ENCODE measurements at regions not wholly inside any gene's neighbourhood (a gene's known extent, or its start where the extent isn't known, plus 50 kb on each side); places are given as distances from the start of the nearest gene placed in this dataset.
"Not testable (repeated sequence)": the region's sequence is repeated elsewhere in the genome, so short reads cannot be mapped to it uniquely, and the experiment has no call there.

GRCh38 chr6:27541933-27542297, 69.0 kb upstream of the ZNF184 start:
- ATAC-seq (ENCODE audit: insufficient number of reproducible peaks, low FRiP score, low read depth) (no peak), DNase-seq (ENCODE audit: low spot score) (no peak)
- TF ChIP-seq CTCF (IDR thresholded peaks at IDR 0.05): no peak
- Histone ChIP-seq H3K27ac (no peak overlapping the region), H3K9me3 (no peaks in the 10 kb centered on the region), H3K4me3 (no peak overlapping the region), H3K4me1 (ENCODE audit: control insufficient read depth in 1 of 2, low read depth in 2 of 2) (peaks cover 0 to 6% of the 10 kb centered on the region in 2 donors), H3K36me3 (no peaks in the 10 kb centered on the region), H3K27me3 (replicated peaks; ENCODE audit: insufficient read depth) (peaks cover 13% of the 10 kb centered on the region)

DNA sequence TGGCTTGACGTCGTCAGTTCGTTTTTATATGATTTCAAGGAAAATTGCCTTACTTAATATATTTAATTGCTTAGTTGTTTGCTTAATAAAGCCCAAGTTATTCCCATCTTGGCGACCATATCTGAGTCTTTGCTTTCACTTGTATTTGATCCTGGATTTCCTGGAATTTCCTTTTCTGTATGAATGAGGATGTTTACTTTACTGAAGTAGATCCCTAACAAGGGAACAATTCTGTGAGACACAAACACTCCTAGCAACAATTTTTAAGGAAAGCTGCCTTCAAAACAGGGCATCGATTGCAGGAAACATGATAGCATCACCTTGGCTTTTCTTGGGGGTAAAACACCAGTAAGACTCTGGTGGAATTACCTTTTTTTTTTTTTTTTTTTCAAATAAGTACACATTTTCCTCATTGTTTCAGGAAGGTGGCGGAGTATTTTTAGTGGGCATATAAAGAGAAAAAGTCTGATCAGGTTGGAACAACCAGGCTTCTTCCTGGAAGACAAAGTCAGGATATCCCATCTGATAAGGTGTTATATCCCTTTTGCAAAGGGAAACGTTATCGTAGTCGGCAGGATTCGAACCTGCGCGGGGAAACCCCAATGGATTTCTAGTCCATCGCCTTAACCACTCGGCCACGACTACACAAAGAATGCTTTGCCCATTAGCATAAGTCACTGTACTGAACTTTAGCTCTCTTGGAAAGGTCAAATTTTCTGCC, 68.5 kb upstream of the ZNF184 start:
- Histone ChIP-seq H3K9me3 (no peaks in the 10 kb centered on the region), H3K4me3 (no peak overlapping the region), H3K36me3 (no peaks in the 10 kb centered on the region), H3K27me3 (replicated peaks; ENCODE audit: insufficient read depth) (peaks cover 8% of the 10 kb centered on the region), H3K4me1 (ENCODE audit: control insufficient read depth in 1 of 2, low read depth in 2 of 2) (peaks cover 0 to 6% of the 10 kb centered on the region in 2 donors), H3K27ac (no peak overlapping the region)
- DNase-seq (ENCODE audit: low spot score): no peak
- no peak for TF ChIP-seq CTCF (IDR thresholded peaks at IDR 0.05)
- ATAC-seq (ENCODE audit: insufficient number of reproducible peaks, low FRiP score, low read depth): no peak

- H3K4me1 ChIP-seq (ENCODE audit: control insufficient read depth in 1 of 2, low read depth in 2 of 2): peaks cover 0 to under 1% of the 10 kb centered on the region in 2 donors
- ATAC-seq (ENCODE audit: insufficient number of reproducible peaks, low FRiP score, low read depth): no peak
- no peaks in the 10 kb centered on the region for H3K9me3 ChIP-seq
- H3K36me3 ChIP-seq: no peaks in the 10 kb centered on the region
- DNase-seq (ENCODE audit: low spot score): no peak
- TF ChIP-seq CTCF (IDR thresholded peaks at IDR 0.05): no peak
- H3K27me3 ChIP-seq (replicated peaks; ENCODE audit: insufficient read depth): no peaks in the 10 kb centered on the region
- no peak overlapping the region for H3K4me3 ChIP-seq
- H3K27ac ChIP-seq: no peak overlapping the region
These were observed 66.6 kb upstream of the ZNF184 start for GRCh38 chr6:27539551-27539950.

DNA sequence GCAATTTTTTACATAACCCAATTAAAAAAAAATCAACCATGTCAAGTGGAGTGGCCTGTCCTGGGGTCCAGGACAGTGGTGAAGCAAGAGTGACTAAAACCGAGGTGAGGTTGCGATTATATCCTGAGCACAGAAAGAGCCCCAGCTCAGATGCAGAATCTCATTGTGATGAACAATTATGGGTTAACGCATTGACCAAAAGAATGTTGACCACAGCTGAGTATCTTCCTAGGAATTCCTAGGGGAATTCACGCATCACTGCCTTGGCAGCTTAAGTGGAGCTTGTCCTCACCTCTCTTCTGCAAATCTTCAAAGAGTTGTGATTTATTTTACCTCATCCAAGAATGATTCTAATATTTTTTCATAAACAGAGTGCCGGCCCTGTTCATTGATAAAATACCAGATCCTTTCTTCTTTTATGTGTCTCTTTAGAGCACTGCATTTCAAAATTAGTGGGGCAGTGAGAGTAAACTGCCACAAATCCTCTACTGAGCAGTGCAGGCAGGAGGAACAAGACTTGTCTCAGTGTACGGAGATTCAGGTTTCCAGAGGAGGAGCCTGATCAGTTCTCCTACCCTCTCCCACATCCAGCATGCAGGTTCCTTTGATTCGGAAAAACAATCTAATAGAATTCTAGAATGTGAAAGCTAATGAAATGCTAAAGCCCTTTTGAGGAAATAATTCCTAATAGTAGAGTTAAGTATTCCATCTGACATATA, 60.1 kb upstream of the ZNF184 start:
- H3K27me3 ChIP-seq (replicated peaks; ENCODE audit: insufficient read depth): no peaks in the 10 kb centered on the region
- no peak overlapping the region for H3K4me3 ChIP-seq
- H3K36me3 ChIP-seq: no peaks in the 10 kb centered on the region
- no peak for TF ChIP-seq CTCF (IDR thresholded peaks at IDR 0.05)
- ATAC-seq (ENCODE audit: insufficient number of reproducible peaks, low FRiP score, low read depth) (no peak), DNase-seq (ENCODE audit: low spot score) (no peak)
- no peak overlapping the region for H3K27ac ChIP-seq
- H3K4me1 ChIP-seq (ENCODE audit: control insufficient read depth in 1 of 2, low read depth in 2 of 2): no peaks in the 10 kb centered on the region
- H3K9me3 ChIP-seq: no peaks in the 10 kb centered on the region

- no peaks in the 10 kb centered on the region for H3K9me3 ChIP-seq
- no peaks in the 10 kb centered on the region for H3K36me3 ChIP-seq
- DNase-seq (ENCODE audit: low spot score): no peak
- H3K27ac ChIP-seq: no peak overlapping the region
- ATAC-seq (ENCODE audit: insufficient number of reproducible peaks, low FRiP score, low read depth): no peak
- H3K4me3 ChIP-seq: no peak overlapping the region
- H3K4me1 ChIP-seq (ENCODE audit: control insufficient read depth in 1 of 2, low read depth in 2 of 2): no peaks in the 10 kb centered on the region
- TF ChIP-seq CTCF (IDR thresholded peaks at IDR 0.05): no peak
- H3K27me3 ChIP-seq (replicated peaks; ENCODE audit: insufficient read depth): no peaks in the 10 kb centered on the region
These were observed 59.0 kb upstream of the ZNF184 start for GRCh38 chr6:27531772-27532459.

- H3K27me3 ChIP-seq (replicated peaks; ENCODE audit: insufficient read depth); H3K4me1 ChIP-seq (ENCODE audit: control insufficient read depth in 1 of 2, low read depth in 2 of 2); H3K27ac ChIP-seq; DNase-seq (ENCODE audit: low spot score); H3K36me3 ChIP-seq; H3K4me3 ChIP-seq; H3K9me3 ChIP-seq; ATAC-seq (ENCODE audit: insufficient number of reproducible peaks, low FRiP score, low read depth): not testable (repeated sequence)
These were observed 56.9 kb upstream of the ZNF184 start for GRCh38 chr6:27529796-27530195.
